Loucy (cell line): ENCODE measurements at regions not wholly inside any gene's neighbourhood (a gene's known extent, or its start where the extent isn't known, plus 50 kb on each side); places are given as distances from the start of the nearest gene placed in this dataset.

Source experiments
- H2AFZ ChIP-seq: fragments of 200-600 bp; sonication (generic); 2 replicates; pipeline ENCODE4 v1.6.0; 2016; ENCODE audit warnings: antibody characterized with exemption, mild to moderate bottlenecking, low read length, moderate library complexity
- H3F3A ChIP-seq: fragments of 200-600 bp; 2 replicates; pipeline ENCODE4 v1.6.0; 2016; ENCODE audit warnings: antibody characterized with exemption, low read depth, mild to moderate bottlenecking
- H3K27me3 ChIP-seq: fragments of 200-600 bp; sonication (generic); 2 replicates; pipeline ENCODE4 v1.6.1; 2014; ENCODE audit warnings: low read length, mild to moderate bottlenecking; ENCODE audit not compliant: insufficient read depth, poor library complexity, severe bottlenecking
- H3K36me3 ChIP-seq: fragments of 200-600 bp; sonication (generic); 2 replicates; pipeline ENCODE4 v1.6.1; 2016; ENCODE audit warnings: low read length; ENCODE audit not compliant: insufficient read depth
- H3K4me1 ChIP-seq: fragments of 200-600 bp; sonication (generic); 2 replicates; pipeline ENCODE4 v1.5.1; 2014; ENCODE audit warnings: low read length, mild to moderate bottlenecking; ENCODE audit not compliant: insufficient read depth, poor library complexity, severe bottlenecking
- H3K4me2 ChIP-seq: fragments of 200-600 bp; sonication (generic); 2 replicates; pipeline ENCODE4 v1.6.0; 2014; ENCODE audit warnings: antibody characterized with exemption, low read length, low read depth, mild to moderate bottlenecking; ENCODE audit not compliant: poor library complexity, severe bottlenecking
- H3K4me3 ChIP-seq: fragments of 200-600 bp; sonication (generic); 2 replicates; pipeline ENCODE4 v1.5.1; 2014; ENCODE audit warnings: low read length, mild to moderate bottlenecking, mixed read lengths; ENCODE audit not compliant: poor library complexity, severe bottlenecking
- H3K79me2 ChIP-seq: fragments of 200-600 bp; sonication (generic); 2 replicates; pipeline ENCODE4 v1.6.1; 2014; ENCODE audit warnings: low read length; ENCODE audit not compliant: insufficient read depth
- H3K9ac ChIP-seq: fragments of 200-600 bp; sonication (generic); 2 replicates; pipeline ENCODE4 v1.6.0; 2014; ENCODE audit warnings: mild to moderate bottlenecking, low read depth, low read length, moderate library complexity; ENCODE audit not compliant: poor library complexity, severe bottlenecking
- H3K9me2 ChIP-seq: fragments of 200-600 bp; sonication (generic); replicated peaks from 2 replicates; pipeline ENCODE4 v1.6.1; 2016; ENCODE audit warnings: low read depth, low read length, mixed read lengths
- H3K9me3 ChIP-seq: fragments of 200-600 bp; sonication (generic); 2 replicates; pipeline ENCODE4 v1.6.1; 2014; ENCODE audit warnings: mild to moderate bottlenecking, antibody characterized with exemption, low read length, low read depth; ENCODE audit not compliant: insufficient read depth
- H4K20me1 ChIP-seq: fragments of 200-600 bp; sonication (generic); 2 replicates; pipeline ENCODE4 v1.6.0; 2014; ENCODE audit warnings: antibody characterized with exemption, low read length, mild to moderate bottlenecking; ENCODE audit not compliant: insufficient read depth, poor library complexity, severe bottlenecking
- CTCF ChIP-seq: fragments of 200-600 bp; sonication (generic); conservative IDR thresholded peaks from 2 replicates; pipeline ENCODE4 v1.5.1; 2014; ENCODE audit warnings: mild to moderate bottlenecking, antibody characterized with exemption, low read length
- EZH2phosphoT487 ChIP-seq: fragments of 200-600 bp; IDR thresholded peaks from 2 replicates; pipeline ENCODE4 v1.6.1; 2018; ENCODE audit warnings: antibody characterized with exemption, mild to moderate bottlenecking, moderate library complexity, borderline replicate concordance

- Histone ChIP-seq H2AFZ (peak overlapping the region; percentile 25), H3K79me2 (no peaks in the 10 kb centered on the region), H3K36me3 (no peaks in the 10 kb centered on the region), H3F3A (no peaks in the 10 kb centered on the region), H3K9me2 (no peaks in the 10 kb centered on the region), H3K9ac (no peak overlapping the region), H3K4me1 (peaks cover 6% of the 10 kb centered on the region), H3K4me3 (no peak overlapping the region), H3K4me2 (peak overlapping the region; percentile 28), H3K9me3 (no peaks in the 10 kb centered on the region), H4K20me1 (no peaks in the 10 kb centered on the region), H3K27me3 (no peaks in the 10 kb centered on the region)
- TF ChIP-seq EZH2phosphoT487, result no peak
- TF ChIP-seq CTCF, result no peak
Measured at GRCh38 chr1:175881246-175881976, 138.0 kb upstream of the TNR start.

GRCh38 chr1:175878775-175879174 is 135.4 kb upstream of the TNR start:
- TF ChIP-seq CTCF, result no peak
- TF ChIP-seq EZH2phosphoT487, result no peak
- no peaks in the 10 kb centered on the region for H3K27me3 ChIP-seq

GRCh38 chr1:175877939-175878737 is 134.7 kb upstream of the TNR start:
- Histone ChIP-seq H3K9me2 (no peaks in the 10 kb centered on the region), H3K4me3 (no peak overlapping the region), H3K4me1 (peaks cover 11% of the 10 kb centered on the region), H3K9me3 (no peaks in the 10 kb centered on the region), H3F3A (no peaks in the 10 kb centered on the region), H2AFZ (no peak overlapping the region), H3K36me3 (no peaks in the 10 kb centered on the region), H3K79me2 (no peaks in the 10 kb centered on the region), H3K9ac (no peak overlapping the region), H3K27me3 (no peaks in the 10 kb centered on the region), H3K4me2 (no peak overlapping the region), H4K20me1 (no peaks in the 10 kb centered on the region)
- no peak for TF ChIP-seq CTCF
- no peak for TF ChIP-seq EZH2phosphoT487

More at GRCh38 chr1:175878775-175879174, 135.4 kb upstream of the TNR start:
- Histone ChIP-seq H3K9me3 (no peaks in the 10 kb centered on the region), H3K79me2 (no peaks in the 10 kb centered on the region), H3K9ac (no peak overlapping the region), H3F3A (no peaks in the 10 kb centered on the region), H4K20me1 (no peaks in the 10 kb centered on the region), H3K9me2 (no peaks in the 10 kb centered on the region), H3K4me1 (peaks cover 6% of the 10 kb centered on the region), H2AFZ (no peak overlapping the region), H3K4me3 (no peak overlapping the region), H3K36me3 (no peaks in the 10 kb centered on the region), H3K4me2 (no peak overlapping the region)
